ENCODE measurements at regions not wholly inside any gene's neighbourhood (a gene's known extent, or its start where the extent isn't known, plus 50 kb on each side); places are given as distances from the start of the nearest gene placed in this dataset.

- TF ChIP-seq BACH2 (CRISPR knock-in tag; IDR thresholded peaks at IDR 0.05; ENCODE audit: borderline replicate concordance) (no peak), TCF4 (CRISPR knock-in tag; IDR thresholded peaks at IDR 0.05; ENCODE audit: borderline replicate concordance) (no peak)
- ATAC-seq = no peak
These were observed 466.5 kb downstream of the TXNL1 start for GRCh38 chr18:56171848-56172247.

- peak; percentile 68 for ATAC-seq
- no peak for TF ChIP-seq ZNF70 (CRISPR knock-in tag; IDR thresholded peaks at IDR 0.05)
These were observed 470.2 kb downstream of the TXNL1 start for GRCh38 chr18:56168049-56168781.

- TF ChIP-seq POU6F1 (CRISPR knock-in tag; IDR thresholded peaks at IDR 0.05; ENCODE audit: borderline replicate concordance, low read depth) (no peak), ZC3H10 (CRISPR knock-in tag; IDR thresholded peaks at IDR 0.05) (no peak), PATZ1 (CRISPR knock-in tag; IDR thresholded peaks at IDR 0.05; ENCODE audit: borderline replicate concordance) (no peak), GLIS3 (CRISPR knock-in tag; IDR thresholded peaks at IDR 0.05) (no peak), ESRRG (CRISPR knock-in tag; IDR thresholded peaks at IDR 0.05) (no peak), ZNF8 (CRISPR knock-in tag; IDR thresholded peaks at IDR 0.05) (no peak), OSR1 (CRISPR knock-in tag; IDR thresholded peaks at IDR 0.05) (no peak), ZNF70 (CRISPR knock-in tag; IDR thresholded peaks at IDR 0.05) (no peak), ARNTL (CRISPR knock-in tag; IDR thresholded peaks at IDR 0.05; ENCODE audit: borderline replicate concordance, low read depth) (no peak), SNAI2 (CRISPR knock-in tag; IDR thresholded peaks at IDR 0.05) (no peak)
- ATAC-seq = no peak
These were observed 471.0 kb downstream of the TXNL1 start for GRCh38 chr18:56167366-56167765.

- no peak for ATAC-seq
These were observed 471.5 kb downstream of the TXNL1 start for GRCh38 chr18:56166914-56167313.

GRCh38 chr18:56165601-56166355 lies 472.6 kb downstream of the TXNL1 start:
- TF ChIP-seq TCF4 (CRISPR knock-in tag; IDR thresholded peaks at IDR 0.05; ENCODE audit: borderline replicate concordance) (no peak), TOX (CRISPR knock-in tag; IDR thresholded peaks at IDR 0.05; ENCODE audit: borderline replicate concordance) (no peak), SNAI2 (CRISPR knock-in tag; IDR thresholded peaks at IDR 0.05) (no peak), PPARA (CRISPR knock-in tag; IDR thresholded peaks at IDR 0.05; ENCODE audit: borderline replicate concordance) (no peak), CREB5 (CRISPR knock-in tag; IDR thresholded peaks at IDR 0.05; ENCODE audit: low read depth) (no peak), TSHZ2 (CRISPR knock-in tag; IDR thresholded peaks at IDR 0.05) (no peak), ISL1 (CRISPR knock-in tag; IDR thresholded peaks at IDR 0.05) (no peak), RARB (CRISPR knock-in tag; IDR thresholded peaks at IDR 0.05) (no peak)
- no peak for ATAC-seq

More at GRCh38 chr18:56166914-56167313, 471.5 kb downstream of the TXNL1 start:
- TF ChIP-seq CSDC2 (CRISPR knock-in tag; IDR thresholded peaks at IDR 0.05) (no peak), ZNF8 (CRISPR knock-in tag; IDR thresholded peaks at IDR 0.05) (no peak), BACH2 (CRISPR knock-in tag; IDR thresholded peaks at IDR 0.05; ENCODE audit: borderline replicate concordance) (no peak), SNAI2 (CRISPR knock-in tag; IDR thresholded peaks at IDR 0.05) (no peak)

Measured in SK-N-SH treated with all-trans-retinoic acid at 6 μM for 48 hours (cell line).